HG03520 (cell line): ENCODE measurements at regions not wholly inside any gene's neighbourhood (a gene's known extent, or its start where the extent isn't known, plus 50 kb on each side); places are given as distances from the start of the nearest gene placed in this dataset.
A peak's percentile ranks its signal among the peaks of the same experiment; 100 is the strongest.

Experiments used
- ATAC-seq: cut with Tn5 transposase; IDR thresholded peaks from one replicate; pipeline ENCODE4 v1.9.1; 2021; ENCODE audit warnings: mild to moderate bottlenecking, moderate library complexity; ENCODE audit not compliant: unreplicated experiment

DNA sequence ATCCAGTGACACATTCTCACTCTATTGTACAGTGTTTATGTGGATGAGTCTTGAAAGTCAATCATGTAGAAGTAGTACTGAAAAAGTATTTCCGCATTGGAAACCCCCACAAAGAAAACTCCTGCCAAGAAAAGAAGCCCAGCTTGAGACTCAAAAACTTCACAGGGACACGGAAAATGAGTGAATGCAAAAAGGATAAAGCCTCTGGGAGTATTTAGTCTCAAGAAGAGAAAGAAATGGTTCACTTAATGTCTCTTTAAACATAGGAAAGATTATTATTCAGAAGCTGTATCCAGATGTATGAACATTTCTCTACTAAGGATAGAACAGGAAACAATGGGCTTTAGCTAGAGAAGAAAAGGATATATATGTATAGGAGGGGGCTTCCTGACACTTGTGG, 304.5 kb downstream of the BARHL2 start:
- ATAC-seq: no peak

- ATAC-seq: no peak
Observed at GRCh38 chr1:90411185-90411584, 305.9 kb downstream of the BARHL2 start.

GRCh38 chr1:90407737-90408136, 309.4 kb downstream of the BARHL2 start:
- no peak for ATAC-seq

DNA sequence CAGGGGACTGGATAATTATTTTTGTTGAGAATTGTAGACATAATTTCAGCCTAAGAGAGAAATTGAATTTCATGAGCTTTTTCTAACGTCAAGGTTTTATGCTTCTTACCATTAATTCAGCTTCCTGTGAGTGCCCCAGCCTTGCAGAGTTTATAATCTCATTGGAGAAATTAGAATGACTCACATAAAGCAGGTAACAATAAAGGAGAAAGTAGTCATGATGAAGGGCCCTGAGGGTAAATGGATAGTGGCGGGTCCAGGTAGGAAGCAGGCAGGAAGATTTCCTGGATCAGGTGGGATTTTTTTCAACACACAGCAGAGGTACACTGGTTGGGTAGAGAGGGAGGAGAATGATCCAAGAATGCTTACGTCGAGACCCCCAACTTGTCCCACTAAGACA, 311.4 kb downstream of the BARHL2 start:
- ATAC-seq: no peak

DNA sequence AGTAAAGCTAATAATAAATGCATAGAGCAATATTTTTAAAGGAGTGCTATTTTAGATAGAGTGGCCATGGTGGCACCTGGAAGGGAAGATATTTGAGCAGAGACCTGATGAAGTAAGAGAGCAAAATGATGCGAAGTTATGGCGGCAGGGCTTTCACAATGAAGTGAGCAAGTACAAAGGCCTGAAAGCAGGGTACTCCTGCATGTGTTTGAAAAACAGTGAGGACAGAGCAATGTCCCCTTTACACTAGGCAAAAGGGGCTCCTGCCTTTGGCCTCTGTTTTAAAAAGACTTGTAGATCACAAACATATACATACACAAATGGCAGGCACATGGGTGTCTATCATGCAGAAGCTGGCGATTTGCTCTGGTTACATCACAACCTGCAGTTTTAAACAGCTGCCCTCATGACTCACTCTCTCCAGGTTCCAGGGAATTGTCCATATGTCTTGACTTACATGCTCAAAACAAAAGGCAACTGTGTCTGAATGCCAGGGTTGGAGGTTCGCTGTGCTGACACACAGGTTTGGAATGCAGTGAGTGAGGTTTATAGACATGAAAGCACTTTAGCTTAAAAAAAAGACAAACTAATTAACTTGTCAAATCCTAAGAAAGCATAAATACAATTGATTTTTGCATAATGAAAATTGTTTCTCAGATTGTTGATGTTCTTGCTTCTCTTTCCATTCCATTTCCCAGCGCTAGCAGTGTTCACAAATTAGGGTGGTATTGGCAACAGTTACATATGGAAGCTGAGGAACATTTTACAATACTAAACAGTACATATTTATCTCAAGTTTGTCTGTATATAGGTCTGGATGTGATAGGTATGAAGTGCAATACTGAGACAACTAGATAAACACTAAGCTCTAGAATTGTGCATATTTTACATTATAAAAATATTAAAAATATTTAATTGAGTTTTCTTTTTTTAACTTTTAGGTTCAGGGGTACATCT, 313.9 kb downstream of the BARHL2 start:
- no peak for ATAC-seq

- no peak for ATAC-seq
Observed at GRCh38 chr1:90400131-90400530, 317.0 kb downstream of the BARHL2 start.

DNA sequence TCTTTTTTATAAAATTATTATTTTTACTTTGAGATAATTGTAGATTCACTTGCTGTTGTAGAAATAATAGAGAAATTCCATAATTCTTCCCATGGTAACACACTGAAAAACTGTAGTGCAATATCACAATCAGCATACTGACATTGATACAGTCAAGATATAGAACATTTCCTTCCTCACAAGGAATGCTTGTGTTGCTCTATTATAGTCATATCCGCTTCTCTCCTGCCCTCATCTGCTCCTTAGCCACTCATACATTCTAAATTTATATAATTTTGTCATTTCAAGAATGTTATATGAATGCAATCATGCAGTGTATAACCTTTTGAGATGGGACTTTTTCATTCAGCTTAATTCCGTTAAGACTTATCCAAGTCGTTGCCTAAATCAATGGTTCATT, 320.2 kb downstream of the BARHL2 start:
- no peak for ATAC-seq

DNA sequence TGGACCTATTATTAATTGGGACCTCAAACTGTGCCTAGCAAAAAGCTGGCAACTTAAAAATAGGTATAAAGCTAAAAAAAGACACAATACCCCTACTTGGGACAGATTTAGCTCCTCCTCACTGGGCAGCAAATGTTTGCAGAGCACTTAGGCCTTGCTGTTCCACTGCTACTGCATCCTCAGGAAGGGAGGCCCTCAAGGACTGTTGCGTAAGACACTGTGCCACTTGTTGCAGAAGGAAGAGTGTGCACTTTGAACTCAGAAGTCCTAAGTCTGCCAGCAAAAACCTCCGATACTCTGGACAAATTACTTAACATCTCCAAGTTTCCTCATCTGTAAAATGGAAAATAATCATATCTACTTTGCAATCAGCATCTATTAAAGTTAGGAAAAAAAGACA, 322.9 kb downstream of the BARHL2 start:
- no peak for ATAC-seq

GRCh38 chr1:90393025-90393424, 324.1 kb downstream of the BARHL2 start:
- no peak for ATAC-seq

DNA sequence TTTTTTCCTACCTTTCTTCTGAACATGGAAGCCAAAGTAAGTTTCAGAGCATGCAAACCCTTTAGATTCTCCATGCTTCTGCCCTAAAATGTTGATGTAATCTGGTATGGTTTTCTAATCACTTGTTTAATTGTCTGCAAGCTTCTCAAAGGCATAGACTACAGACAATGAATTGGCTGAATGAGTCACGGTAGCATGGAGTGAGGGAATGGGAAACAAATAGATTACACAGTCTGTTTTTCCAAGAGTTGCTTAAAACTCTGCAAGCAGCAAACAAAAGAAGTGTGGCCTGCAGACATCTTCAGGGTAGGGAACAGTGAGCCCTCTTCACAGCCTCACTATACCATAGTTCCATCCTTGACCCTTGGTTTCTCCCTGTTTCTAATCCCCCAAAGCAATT, 326.0 kb downstream of the BARHL2 start:
- ATAC-seq: no peak

DNA sequence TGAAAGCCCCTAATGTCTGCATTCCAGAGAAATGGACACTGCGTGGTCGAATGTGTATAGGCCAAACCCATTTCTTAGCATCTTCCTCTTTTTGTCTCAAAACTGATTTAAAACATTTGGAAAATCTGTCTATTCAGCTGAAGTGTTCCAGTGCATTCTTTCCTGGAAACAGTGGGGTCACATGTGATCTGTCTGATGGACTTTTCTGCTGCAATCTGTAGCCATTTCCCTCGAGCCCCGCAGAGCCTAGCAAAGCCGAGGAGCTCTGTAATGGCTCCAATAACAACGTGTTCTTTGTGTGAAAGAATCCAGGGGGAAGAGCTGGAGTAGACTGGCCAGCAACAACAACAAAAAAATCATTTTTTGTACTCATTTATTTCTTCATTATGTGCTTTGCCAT, 329.3 kb downstream of the BARHL2 start:
- ATAC-seq: no peak

GRCh38 chr1:90386899-90387720, 330.0 kb downstream of the BARHL2 start:
- ATAC-seq: no peak

DNA sequence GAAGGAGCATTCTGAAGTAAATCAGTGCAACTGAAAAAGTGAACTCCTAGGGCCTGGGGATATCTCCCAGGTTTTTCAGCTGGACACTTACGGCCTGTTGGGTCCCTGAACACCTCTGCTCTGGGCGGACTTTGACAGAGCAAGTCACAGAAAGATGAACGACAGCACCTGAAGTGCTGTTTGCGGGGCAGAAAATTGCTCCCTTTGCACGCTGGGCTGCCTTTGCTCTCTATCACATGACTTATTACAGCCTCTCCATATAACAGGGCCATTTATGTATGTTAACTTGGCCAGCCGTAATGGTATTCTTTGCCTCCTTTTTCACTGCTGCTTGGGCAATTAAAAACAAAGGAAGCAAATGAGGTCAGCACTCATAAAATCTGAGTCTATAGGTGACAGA, 332.9 kb downstream of the BARHL2 start:
- no peak for ATAC-seq

GRCh38 chr1:90382161-90382560, 334.9 kb downstream of the BARHL2 start:
- ATAC-seq: no peak

GRCh38 chr1:90381598-90381997, 335.5 kb downstream of the BARHL2 start:
- ATAC-seq: no peak

- ATAC-seq: no peak
Observed at GRCh38 chr1:90371448-90371813, 345.7 kb downstream of the BARHL2 start.

DNA sequence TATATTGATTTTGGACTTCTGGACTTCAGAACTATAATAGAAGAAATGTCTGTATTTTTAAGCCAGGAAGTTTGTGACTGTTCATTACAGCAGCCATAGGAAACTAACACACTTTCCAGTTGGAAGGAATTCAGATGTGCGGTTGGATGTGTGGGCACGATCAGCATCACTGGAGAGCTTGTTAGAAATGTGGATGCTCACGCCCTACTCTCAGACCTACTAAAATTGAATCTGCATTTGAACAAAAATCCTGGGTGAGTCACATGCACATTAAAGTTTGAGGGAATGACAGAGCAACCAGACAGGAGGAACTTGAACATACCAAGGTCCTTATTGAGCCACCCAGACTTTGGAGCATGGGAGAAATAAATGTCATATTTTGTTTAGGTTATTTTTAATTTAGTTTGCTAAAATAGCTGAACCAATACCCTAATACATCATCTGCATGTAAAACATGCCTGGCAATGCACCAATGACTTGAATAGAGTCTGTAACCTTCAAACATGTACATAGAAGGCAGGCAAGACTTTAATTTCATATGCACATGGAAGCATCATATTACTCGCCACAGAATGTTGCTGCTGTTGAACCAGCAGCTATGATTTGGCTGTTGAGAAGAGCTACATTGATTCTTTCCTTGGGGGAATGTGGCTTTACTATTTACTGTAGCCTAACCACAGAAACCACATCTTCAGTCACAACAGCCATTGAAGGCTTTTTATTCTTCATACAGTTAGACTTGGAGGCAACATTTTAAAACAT, 346.2 kb downstream of the BARHL2 start:
- ATAC-seq: no peak

DNA sequence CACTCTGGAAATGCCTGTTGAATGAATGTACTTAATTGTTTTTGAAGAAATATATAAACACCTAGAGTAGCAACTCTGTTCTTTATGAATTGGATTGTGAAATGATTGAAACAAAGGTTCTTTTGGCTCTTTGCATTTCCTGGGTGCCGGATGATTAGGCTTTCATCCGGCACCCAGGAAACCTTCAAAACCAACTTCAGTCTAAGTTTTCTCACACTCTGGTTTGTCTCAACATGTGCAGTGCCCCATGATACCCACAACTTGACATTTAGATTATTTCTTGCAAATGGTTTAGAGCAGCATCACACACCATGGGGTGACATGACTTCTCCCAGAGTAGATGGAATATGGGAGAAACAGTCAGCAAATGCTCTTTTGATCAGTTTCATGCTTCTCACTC, 354.9 kb downstream of the BARHL2 start:
- no peak for ATAC-seq

DNA sequence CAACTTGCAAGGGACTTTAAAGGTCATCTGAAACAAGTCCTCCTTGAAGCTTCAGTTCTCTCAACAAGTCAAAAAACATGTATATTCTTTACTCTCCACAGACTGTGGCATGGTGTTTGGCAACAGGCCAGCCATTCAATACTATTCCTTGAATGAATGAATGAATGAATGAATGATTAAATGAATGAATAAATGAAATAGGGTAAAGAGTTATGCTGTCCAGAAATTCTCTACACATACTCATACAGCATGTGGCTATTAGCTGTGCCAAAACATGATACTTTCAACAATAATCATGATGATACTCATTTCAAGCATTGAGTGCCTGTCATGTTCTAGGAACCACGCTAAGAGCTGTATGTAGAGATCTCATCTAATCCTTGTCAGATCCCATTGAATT, 356.1 kb downstream of the BARHL2 start:
- ATAC-seq: no peak

DNA sequence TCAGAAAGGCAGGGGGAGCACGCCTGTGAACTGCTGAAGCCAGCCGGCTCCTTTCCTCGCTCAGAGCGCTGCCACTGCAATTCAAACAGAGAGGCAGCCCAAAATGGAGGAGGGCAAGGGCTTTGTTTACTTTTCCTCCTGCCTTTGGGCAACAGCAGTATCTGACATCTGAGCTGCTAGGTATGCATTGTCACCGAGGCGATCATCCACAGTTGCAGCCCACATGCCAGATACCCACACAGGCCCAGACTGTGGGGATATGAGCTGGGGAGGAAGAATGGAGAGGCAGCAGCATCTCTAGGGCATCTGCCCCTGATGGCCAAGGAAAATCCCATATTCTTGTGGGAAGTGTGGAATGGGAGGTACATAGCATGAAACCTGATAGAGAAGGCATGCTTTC, 357.1 kb downstream of the BARHL2 start:
- no peak for ATAC-seq

DNA sequence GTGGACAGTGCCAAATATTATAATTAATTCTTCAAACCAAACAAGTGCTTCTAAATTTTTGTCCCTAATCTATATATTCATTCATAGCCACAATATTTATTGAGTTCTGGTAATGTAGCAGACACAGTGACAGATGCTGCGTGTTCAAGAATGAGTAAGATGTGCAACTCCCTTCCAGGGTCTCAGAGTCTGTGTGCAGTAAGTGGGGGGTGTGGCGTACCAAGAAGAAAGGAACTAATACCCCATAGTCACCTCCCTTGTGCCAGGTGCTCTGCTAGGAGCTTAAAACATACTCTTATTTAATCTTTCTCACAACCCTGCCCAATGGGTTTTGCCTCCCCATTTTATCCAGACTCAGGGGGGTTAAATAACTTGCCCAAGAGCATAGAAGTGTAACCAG, 358.7 kb downstream of the BARHL2 start:
- peak; percentile 48 for ATAC-seq
